Activated CD8-positive, alpha-beta memory T cell treated with anti-CD3 and anti-CD28 coated beads for 1 hour (primary cell): ENCODE measurements at regions not wholly inside any gene's neighbourhood (a gene's known extent, or its start where the extent isn't known, plus 50 kb on each side); places are given as distances from the start of the nearest gene placed in this dataset.
A peak's percentile ranks its signal among the peaks of the same experiment; 100 is the strongest.
"Not testable (repeated sequence)": the region's sequence is repeated elsewhere in the genome, so short reads cannot be mapped to it uniquely, and the experiment has no call there.

Experiments
- DNase-seq, 2 donors: peaks; one replicate each; pipeline ENCODE4 v3.0.0-alpha.2; 2020; ENCODE audit warnings: low read depth in 1 of 2; ENCODE audit errors: extremely low read depth in 1 of 2

GRCh38 chr11:71638801-71639519 is 56.3 kb upstream of the KRTAP5-11 start:
- DNase-seq, result peak; percentile 3 to 59

GRCh38 chr11:71639520-71639849 is 56.8 kb upstream of the KRTAP5-11 start:
- not testable (repeated sequence) for DNase-seq

- DNase-seq, result not testable (repeated sequence)
Measured at GRCh38 chr11:71639916-71640315, 57.2 kb upstream of the KRTAP5-11 start.

DNA sequence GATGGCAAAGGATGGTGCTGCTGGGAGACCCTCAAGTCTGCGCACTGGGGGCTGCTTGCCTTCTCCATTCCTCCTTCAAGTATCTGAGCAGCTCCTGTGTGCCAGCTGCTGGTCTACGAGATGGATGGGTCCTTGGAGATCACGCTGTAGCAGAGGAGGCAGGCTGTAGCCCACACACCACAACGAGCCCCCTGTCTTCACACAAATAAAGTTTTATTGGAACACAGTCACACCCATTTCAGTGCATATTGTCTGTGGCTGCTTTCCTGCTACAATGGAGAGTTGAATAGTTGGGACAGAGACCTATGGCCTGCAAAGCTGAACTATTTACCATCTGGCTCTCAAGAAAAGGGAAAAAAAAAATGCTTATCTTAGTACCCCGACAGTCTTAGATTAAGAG is 64.4 kb upstream of the KRTAP5-11 start:
- DNase-seq, result not testable (repeated sequence)

DNA sequence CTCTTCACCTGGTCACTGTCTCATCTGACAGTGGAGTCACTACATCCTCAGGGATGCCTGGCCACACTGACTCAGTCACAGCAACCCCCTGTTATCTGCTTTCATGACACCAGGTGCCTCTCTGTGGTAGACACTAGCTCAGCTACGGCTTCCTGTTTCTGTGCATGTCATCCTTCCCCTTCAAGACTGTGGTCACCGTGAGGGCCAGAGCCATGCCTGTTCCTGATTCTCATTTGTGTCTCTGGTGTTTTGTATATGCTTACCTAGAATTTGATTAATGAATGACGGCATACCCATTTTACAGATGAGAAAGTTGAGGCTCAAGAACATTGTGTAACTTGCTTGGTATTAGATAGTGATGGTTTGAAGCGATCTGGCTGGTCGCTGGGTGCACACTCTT is 70.3 kb upstream of the KRTAP5-11 start:
- DNase-seq, result not testable (repeated sequence)

GRCh38 chr11:71654423-71654822 is 71.7 kb upstream of the KRTAP5-11 start:
- not testable (repeated sequence) for DNase-seq

GRCh38 chr11:71655041-71655440 is 72.4 kb upstream of the KRTAP5-11 start:
- DNase-seq, result not testable (repeated sequence)

GRCh38 chr11:71656513-71656912 is 73.8 kb upstream of the KRTAP5-11 start:
- DNase-seq, result not testable (repeated sequence)

DNA sequence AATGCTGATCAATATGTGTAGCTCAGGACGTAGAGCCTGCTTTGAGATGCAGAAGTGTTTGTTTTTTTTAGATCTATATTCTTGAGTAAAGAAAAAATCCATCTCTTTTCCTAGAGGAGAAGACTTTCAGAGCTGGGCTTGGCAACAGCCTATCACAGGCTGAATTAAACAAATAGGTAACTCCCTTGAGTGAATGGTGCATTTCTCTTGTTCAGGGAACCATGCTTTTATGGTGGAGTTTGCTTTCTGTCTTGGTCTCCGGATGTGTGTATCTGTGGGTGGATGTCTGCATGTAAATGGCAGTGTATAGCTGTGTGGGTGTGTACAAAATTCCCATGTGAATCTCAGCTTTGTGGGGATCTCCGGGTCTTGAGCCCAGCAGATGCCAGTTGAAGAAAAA is 82.3 kb upstream of the KRTAP5-11 start:
- not testable (repeated sequence) for DNase-seq

GRCh38 chr11:71698110-71698509 is 115.4 kb upstream of the KRTAP5-11 start:
- DNase-seq, result not testable (repeated sequence)

DNA sequence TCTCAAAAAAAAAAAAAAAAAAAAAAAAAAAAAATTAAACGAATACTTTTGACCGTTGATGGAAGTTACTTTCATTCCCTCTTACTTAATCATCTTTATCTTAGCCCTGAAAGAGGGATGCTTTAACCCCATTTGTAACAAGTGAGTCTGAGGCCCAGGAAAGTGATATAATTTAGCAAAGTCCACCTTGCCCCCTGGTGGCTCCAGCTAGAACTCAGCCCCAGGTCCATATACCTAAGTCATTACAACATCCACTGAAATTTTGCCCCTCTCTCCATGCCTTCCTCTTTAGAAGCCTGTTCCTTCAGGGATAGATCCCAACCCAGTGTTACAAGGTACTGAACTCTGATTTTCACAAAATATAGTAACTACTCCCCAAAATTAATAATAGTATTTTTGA is 116.3 kb upstream of the KRTAP5-11 start:
- not testable (repeated sequence) for DNase-seq

DNA sequence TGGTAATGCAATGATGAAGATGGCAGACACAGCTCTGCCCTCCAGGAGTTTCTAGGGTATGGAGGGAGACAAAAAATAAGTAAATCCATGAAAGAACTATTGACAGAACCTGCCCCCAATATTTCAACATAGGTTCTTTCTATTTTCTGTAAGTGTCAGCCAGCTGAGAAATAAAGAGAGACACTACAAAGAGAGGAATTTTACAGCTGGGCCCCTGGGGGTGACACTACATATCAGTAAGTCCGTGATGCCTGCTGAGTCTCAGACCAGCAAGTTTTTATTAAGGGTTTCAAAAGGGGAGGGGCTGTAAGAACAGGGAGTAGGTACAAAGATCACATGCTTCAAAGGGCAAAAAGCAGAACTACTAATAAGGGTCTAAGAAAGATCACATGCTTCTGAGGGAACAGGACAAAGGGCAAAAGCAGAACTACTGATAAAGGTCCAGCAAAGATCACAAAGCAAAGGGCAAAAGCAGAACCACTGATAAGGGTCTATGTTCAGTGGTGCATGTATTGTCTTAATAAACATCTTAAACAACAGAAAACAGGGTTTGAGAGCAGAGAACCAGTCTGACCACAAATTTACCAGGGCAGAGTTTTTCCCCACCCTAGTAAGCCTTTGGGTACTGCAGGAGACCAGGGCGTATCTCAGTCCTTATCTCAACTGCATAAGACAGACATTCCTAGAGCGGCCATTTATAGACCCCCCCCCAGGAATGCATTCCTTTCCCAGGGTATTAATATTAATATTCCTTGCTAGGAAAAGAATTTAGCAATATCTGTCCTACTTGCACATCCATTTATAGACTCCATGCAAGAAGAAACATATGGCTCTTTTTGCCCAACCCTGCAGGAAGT is 119.0 kb upstream of the KRTAP5-11 start:
- not testable (repeated sequence) for DNase-seq

- DNase-seq, result not testable (repeated sequence)
Measured at GRCh38 chr11:71705086-71705737, 122.5 kb upstream of the KRTAP5-11 start.

GRCh38 chr11:71705738-71706432 is 123.2 kb upstream of the KRTAP5-11 start:
- not testable (repeated sequence) for DNase-seq

DNA sequence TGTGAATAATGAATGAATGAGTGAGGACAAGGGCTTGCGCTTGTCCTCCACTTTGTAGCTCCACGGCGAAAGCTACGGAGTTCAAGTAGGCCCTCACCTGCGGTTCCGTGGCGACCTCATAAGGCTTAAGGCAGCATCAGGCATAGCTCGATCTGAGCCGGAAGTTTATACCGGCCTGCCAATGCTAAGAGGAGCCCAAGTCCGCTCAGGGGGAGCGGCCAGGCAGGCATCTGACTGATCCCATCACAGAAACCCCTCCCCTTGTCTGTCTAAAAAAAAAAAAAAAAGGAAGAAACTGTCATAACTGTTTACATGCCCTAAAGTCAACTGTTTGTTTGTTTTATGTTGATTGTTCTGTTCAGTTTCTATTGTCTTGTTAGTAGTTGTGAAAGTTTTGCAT is 124.4 kb upstream of the KRTAP5-11 start:
- not testable (repeated sequence) for DNase-seq

GRCh38 chr11:71709541-71709940 is 123.5 kb upstream of the DEFB108B start:
- not testable (repeated sequence) for DNase-seq

- not testable (repeated sequence) for DNase-seq
Measured at GRCh38 chr11:71710171-71710671, 122.8 kb upstream of the DEFB108B start.

DNA sequence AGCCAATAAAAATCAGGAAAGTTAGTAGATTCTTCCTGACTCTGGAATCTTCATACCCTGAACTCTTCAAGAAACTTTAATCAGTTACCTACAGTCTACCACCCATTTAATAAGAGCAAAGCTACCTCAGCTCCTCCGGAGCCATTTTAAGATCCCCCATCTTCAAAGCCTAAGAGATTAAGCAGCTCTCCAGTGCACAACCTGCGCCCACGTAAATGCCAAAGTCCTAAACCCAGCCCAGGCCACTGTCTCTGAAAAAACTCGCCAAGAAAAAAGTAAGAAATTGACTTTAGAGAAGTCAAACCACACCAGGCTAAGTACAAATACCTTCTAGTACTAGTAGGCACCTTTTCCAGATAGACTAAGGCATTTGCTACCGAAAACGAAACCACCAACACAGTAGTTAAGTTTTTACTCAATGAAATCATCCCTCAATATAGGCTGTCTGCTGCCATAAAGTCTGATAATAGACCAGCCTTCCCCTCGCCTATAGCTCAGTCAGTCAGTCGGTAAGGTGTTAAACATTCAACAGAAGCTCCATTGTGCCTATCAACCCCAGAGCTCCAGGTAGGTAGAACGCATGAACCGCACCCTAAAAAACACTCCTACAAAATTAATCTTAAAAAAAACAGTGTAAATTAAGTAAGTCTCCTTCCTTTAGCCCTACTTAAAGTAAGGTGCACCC is 122.2 kb upstream of the DEFB108B start:
- not testable (repeated sequence) for DNase-seq

DNA sequence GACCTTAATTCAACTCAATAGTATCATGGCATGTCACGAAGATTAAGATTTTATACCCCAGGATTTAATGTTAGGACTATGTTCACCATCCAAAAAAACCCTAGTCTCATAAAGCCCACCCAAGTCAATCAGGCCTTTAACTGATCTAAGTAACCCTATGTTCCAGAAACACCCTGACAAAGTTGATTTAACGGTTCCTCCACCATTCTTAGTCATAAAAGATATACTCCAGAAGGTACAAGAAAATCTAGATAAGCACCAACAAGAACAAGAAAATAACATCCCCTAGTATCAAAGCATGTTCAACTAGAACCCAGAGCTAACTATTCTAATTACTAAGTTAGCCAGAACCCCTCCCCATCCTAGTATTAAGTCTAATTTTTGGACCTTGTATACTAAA is 120.7 kb upstream of the DEFB108B start:
- DNase-seq, result not testable (repeated sequence)

DNA sequence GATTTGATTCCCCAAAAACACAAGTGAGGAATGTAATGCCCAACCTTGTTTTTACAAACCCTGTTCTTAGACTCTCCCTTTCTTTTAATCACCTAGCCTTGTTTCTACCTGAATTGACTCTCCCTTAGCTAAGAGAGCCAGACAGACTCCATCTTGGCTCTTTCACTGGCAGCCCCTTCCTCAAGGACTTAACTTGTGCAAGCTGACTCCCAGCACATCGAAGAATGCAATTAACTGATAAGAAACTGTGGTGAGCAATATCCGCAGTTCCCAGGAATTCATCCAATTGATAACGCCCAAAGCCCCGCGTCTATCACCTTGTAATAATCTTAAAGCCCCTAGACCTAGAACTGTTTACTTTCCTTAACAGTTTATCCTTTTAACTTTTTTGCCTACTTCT is 120.2 kb upstream of the DEFB108B start:
- DNase-seq, result not testable (repeated sequence)
